Peyer's patch (tissue), 4 donors: ENCODE measurements at regions not wholly inside any gene's neighbourhood (a gene's known extent, or its start where the extent isn't known, plus 50 kb on each side); places are given as distances from the start of the nearest gene placed in this dataset.

Experiments
- DNase-seq, 3 donors: peaks; one replicate each; pipeline ENCODE4 v3.0.0-alpha.2; 2017 to 2019
- H3K27ac ChIP-seq, 4 donors: fragments of 200-600 bp; sonication (generic); one replicate each; pipeline ENCODE4 v1.5.1; 2016 to 2019
- H3K27me3 ChIP-seq, 2 donors: fragments of 200-600 bp; sonication (generic); one replicate each; pipeline ENCODE4 v1.5.1; 2019
- H3K36me3 ChIP-seq, 3 donors: fragments of 200-600 bp; sonication (generic); one replicate each; pipeline ENCODE4 v1.5.1; 2016 to 2019
- H3K4me1 ChIP-seq, 4 donors: fragments of 200-600 bp; sonication (generic); one replicate each; pipeline ENCODE4 v1.5.1; 2016 to 2019
- H3K4me3 ChIP-seq, 4 donors: fragments of 200-600 bp; sonication (generic); 1 replicate in 3 of 4; 2 replicates in 1 of 4; pipeline ENCODE4 v1.5.1; 2016 to 2019; ENCODE audit warnings: mild to moderate bottlenecking in 1 of 4
- H3K9me3 ChIP-seq, 4 donors: fragments of 200-600 bp; sonication (generic); one replicate each; pipeline ENCODE4 v1.5.1; 2016 to 2019; ENCODE audit warnings: mild to moderate bottlenecking in 1 of 4
- CTCF ChIP-seq, 6 experiments: fragments of 450-650 bp in 4 of 6; fragments of 200-600 bp in 2 of 6; sonication (generic) in 1 of 6; IDR thresholded peaks; one replicate each; pipeline ENCODE4 v1.5.1; 2017 to 2019; ENCODE audit warnings: antibody characterized with exemption in 6 of 6, mild to moderate bottlenecking in 3 of 6, moderate library complexity in 1 of 6
- POLR2A ChIP-seq, 2 donors: fragments of 450-650 bp; IDR thresholded peaks; one replicate each; pipeline ENCODE4 v1.5.1; 2017; ENCODE audit warnings: antibody characterized with exemption in 2 of 2, mild to moderate bottlenecking in 2 of 2, moderate library complexity in 2 of 2

- H3K4me3 ChIP-seq = no peak overlapping the region
- no peaks in the 10 kb centered on the region for H3K9me3 ChIP-seq
- no peaks in the 10 kb centered on the region for H3K36me3 ChIP-seq
- H3K27ac ChIP-seq = no peak overlapping the region
- DNase-seq = no peak
- TF ChIP-seq POLR2A (IDR thresholded peaks at IDR 0.05) = no peak
- TF ChIP-seq CTCF (IDR thresholded peaks at IDR 0.05) = no peak
- no peaks in the 10 kb centered on the region for H3K27me3 ChIP-seq
- H3K4me1 ChIP-seq = no peaks in the 10 kb centered on the region
Observed at GRCh38 chr6:164692772-164693510, 616.5 kb downstream of the C6orf118 start.

GRCh38 chr6:164690702-164691500 lies 618.5 kb downstream of the C6orf118 start:
- no peak for DNase-seq
- H3K27ac ChIP-seq = no peak overlapping the region
- H3K27me3 ChIP-seq = no peaks in the 10 kb centered on the region
- H3K4me1 ChIP-seq = no peaks in the 10 kb centered on the region
- TF ChIP-seq CTCF (IDR thresholded peaks at IDR 0.05) (no peak), POLR2A (IDR thresholded peaks at IDR 0.05) (no peak)
- no peaks in the 10 kb centered on the region for H3K9me3 ChIP-seq
- H3K36me3 ChIP-seq = no peaks in the 10 kb centered on the region
- H3K4me3 ChIP-seq = no peak overlapping the region

GRCh38 chr6:164690241-164690640 lies 619.2 kb downstream of the C6orf118 start:
- Histone ChIP-seq H3K36me3 (no peaks in the 10 kb centered on the region), H3K27ac (no peak overlapping the region), H3K27me3 (no peaks in the 10 kb centered on the region), H3K9me3 (no peaks in the 10 kb centered on the region), H3K4me3 (no peak overlapping the region), H3K4me1 (no peaks in the 10 kb centered on the region)
- DNase-seq = no peak
- TF ChIP-seq POLR2A (IDR thresholded peaks at IDR 0.05) (no peak), CTCF (IDR thresholded peaks at IDR 0.05) (no peak)

GRCh38 chr6:164665328-164665727 lies 644.1 kb downstream of the C6orf118 start:
- no peaks in the 10 kb centered on the region for H3K36me3 ChIP-seq
- H3K27ac ChIP-seq = no peak overlapping the region
- no peak for TF ChIP-seq CTCF (IDR thresholded peaks at IDR 0.05)
- TF ChIP-seq POLR2A (IDR thresholded peaks at IDR 0.05) = no peak
- H3K4me1 ChIP-seq = no peaks in the 10 kb centered on the region
- H3K27me3 ChIP-seq = no peaks in the 10 kb centered on the region
- no peak overlapping the region for H3K4me3 ChIP-seq
- no peak for DNase-seq
- H3K9me3 ChIP-seq = no peaks in the 10 kb centered on the region

- no peak for DNase-seq
- TF ChIP-seq CTCF (IDR thresholded peaks at IDR 0.05) (no peak), POLR2A (IDR thresholded peaks at IDR 0.05) (no peak)
- H3K36me3 ChIP-seq = no peaks in the 10 kb centered on the region
Observed at GRCh38 chr6:164663634-164664033, 645.8 kb downstream of the C6orf118 start.

More at GRCh38 chr6:164663634-164664033, 645.8 kb downstream of the C6orf118 start:
- H3K27me3 ChIP-seq = no peaks in the 10 kb centered on the region
- no peak overlapping the region for H3K27ac ChIP-seq
- H3K4me3 ChIP-seq = no peak overlapping the region
- H3K9me3 ChIP-seq = no peaks in the 10 kb centered on the region
- H3K4me1 ChIP-seq = no peaks in the 10 kb centered on the region
